ENCODE measurements at regions not wholly inside any gene's neighbourhood (a gene's known extent, or its start where the extent isn't known, plus 50 kb on each side); places are given as distances from the start of the nearest gene placed in this dataset.
"Not testable (repeated sequence)": the region's sequence is repeated elsewhere in the genome, so short reads cannot be mapped to it uniquely, and the experiment has no call there.

- no peak for DNase-seq
Observed at GRCh38 chr1:30165116-30165515, 558.3 kb downstream of the MATN1 start.

GRCh38 chr1:30164693-30165092, 558.7 kb downstream of the MATN1 start:
- no peak for DNase-seq

- DNase-seq = no peak
Observed at GRCh38 chr1:30162565-30162964, 560.8 kb downstream of the MATN1 start.

- no peak for DNase-seq
Observed at GRCh38 chr1:30161953-30162352, 561.4 kb downstream of the MATN1 start.

GRCh38 chr1:30160999-30161689, 562.2 kb downstream of the MATN1 start:
- DNase-seq = no peak

- DNase-seq = no peak
Observed at GRCh38 chr1:30159015-30159414, 564.4 kb downstream of the MATN1 start.

GRCh38 chr1:30155698-30156097, 567.7 kb downstream of the MATN1 start:
- DNase-seq = not testable (repeated sequence)

GRCh38 chr1:30155253-30155652, 568.1 kb downstream of the MATN1 start:
- DNase-seq = not testable (repeated sequence)

GRCh38 chr1:30153743-30154449, 569.5 kb downstream of the MATN1 start:
- DNase-seq = no peak

- DNase-seq = no peak
Observed at GRCh38 chr1:30151826-30152225, 571.6 kb downstream of the MATN1 start.

GRCh38 chr1:30151119-30151518, 572.3 kb downstream of the MATN1 start:
- no peak for DNase-seq

GRCh38 chr1:30149226-30149625, 574.2 kb downstream of the MATN1 start:
- DNase-seq = no peak

- no peak for DNase-seq
Observed at GRCh38 chr1:30148676-30149075, 574.7 kb downstream of the MATN1 start.

- DNase-seq = no peak
Observed at GRCh38 chr1:30147188-30147587, 576.2 kb downstream of the MATN1 start.

GRCh38 chr1:30146448-30146847, 576.9 kb downstream of the MATN1 start:
- DNase-seq = no peak

GRCh38 chr1:30145723-30146303, 577.6 kb downstream of the MATN1 start:
- no peak for DNase-seq

GRCh38 chr1:30144831-30145230, 578.6 kb downstream of the MATN1 start:
- DNase-seq = no peak

- DNase-seq = no peak
Observed at GRCh38 chr1:30143517-30143916, 579.9 kb downstream of the MATN1 start.

GRCh38 chr1:30140566-30140965, 582.8 kb downstream of the MATN1 start:
- DNase-seq = no peak

- no peak for DNase-seq
Observed at GRCh38 chr1:30138891-30139290, 584.5 kb downstream of the MATN1 start.

- no peak for DNase-seq
Observed at GRCh38 chr1:30137001-30137400, 586.4 kb downstream of the MATN1 start.

GRCh38 chr1:30135698-30136097, 587.7 kb downstream of the MATN1 start:
- no peak for DNase-seq

- DNase-seq = no peak
Observed at GRCh38 chr1:30134466-30135217, 588.7 kb downstream of the MATN1 start.

Measured in NCI-H510A treated with DMSO at 0.1 percent for 48 hours (cell line).